Fibroblast of mammary gland (primary cell): ENCODE measurements at regions not wholly inside any gene's neighbourhood (a gene's known extent, or its start where the extent isn't known, plus 50 kb on each side); places are given as distances from the start of the nearest gene placed in this dataset.

Experiments
- DNase-seq: peaks from one replicate; pipeline ENCODE4 v3.0.0-alpha.2; 2010; ENCODE audit warnings: low read depth
- H3K4me3 ChIP-seq: 2 replicates; pipeline ENCODE4 v1.5.1; 2011; ENCODE audit warnings: low read depth, mild to moderate bottlenecking, low read length, moderate library complexity; ENCODE audit not compliant: control insufficient read depth
- TF ChIP-seq, protein P1 (sequence below): conservative IDR thresholded peaks from 2 replicates; pipeline ENCODE4 v1.5.1; 2011; ENCODE audit warnings: low read depth, low read length, inconsistent platforms; ENCODE audit not compliant: control insufficient read depth, insufficient read depth

DNA sequence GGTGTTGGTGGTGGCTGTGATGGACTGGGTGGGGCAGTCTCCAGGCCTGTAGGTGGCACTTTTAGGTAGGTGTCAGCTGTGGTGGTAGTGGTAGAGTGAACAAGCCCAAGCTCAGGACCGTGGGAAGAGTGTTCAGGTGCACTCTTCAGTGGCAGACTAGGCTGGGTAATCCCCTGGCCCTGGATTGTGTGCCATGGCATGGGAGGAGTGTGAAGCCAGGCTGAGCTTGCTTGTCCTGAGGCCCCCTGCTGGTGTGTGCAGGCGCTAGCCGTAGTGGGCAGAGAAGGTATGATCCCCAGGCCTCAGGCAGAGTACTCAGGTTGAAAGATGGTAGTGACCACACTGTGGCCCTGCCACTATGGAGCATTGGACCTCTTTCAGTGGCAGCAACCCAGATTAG is 850.3 kb downstream of the DSC3 start:
- no peak for DNase-seq
- TF ChIP-seq, protein P1, sequence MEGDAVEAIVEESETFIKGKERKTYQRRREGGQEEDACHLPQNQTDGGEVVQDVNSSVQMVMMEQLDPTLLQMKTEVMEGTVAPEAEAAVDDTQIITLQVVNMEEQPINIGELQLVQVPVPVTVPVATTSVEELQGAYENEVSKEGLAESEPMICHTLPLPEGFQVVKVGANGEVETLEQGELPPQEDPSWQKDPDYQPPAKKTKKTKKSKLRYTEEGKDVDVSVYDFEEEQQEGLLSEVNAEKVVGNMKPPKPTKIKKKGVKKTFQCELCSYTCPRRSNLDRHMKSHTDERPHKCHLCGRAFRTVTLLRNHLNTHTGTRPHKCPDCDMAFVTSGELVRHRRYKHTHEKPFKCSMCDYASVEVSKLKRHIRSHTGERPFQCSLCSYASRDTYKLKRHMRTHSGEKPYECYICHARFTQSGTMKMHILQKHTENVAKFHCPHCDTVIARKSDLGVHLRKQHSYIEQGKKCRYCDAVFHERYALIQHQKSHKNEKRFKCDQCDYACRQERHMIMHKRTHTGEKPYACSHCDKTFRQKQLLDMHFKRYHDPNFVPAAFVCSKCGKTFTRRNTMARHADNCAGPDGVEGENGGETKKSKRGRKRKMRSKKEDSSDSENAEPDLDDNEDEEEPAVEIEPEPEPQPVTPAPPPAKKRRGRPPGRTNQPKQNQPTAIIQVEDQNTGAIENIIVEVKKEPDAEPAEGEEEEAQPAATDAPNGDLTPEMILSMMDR: no peak
- no peak overlapping the region for H3K4me3 ChIP-seq

GRCh38 chr18:30186245-30186644 is 856.3 kb downstream of the DSC3 start:
- H3K4me3 ChIP-seq: no peak overlapping the region
- TF ChIP-seq, protein P1: no peak
- no peak for DNase-seq

- no peak overlapping the region for H3K4me3 ChIP-seq
- DNase-seq: no peak
- TF ChIP-seq, protein P1: no peak
Measured at GRCh38 chr18:30177056-30177455, 865.5 kb downstream of the DSC3 start.

DNA sequence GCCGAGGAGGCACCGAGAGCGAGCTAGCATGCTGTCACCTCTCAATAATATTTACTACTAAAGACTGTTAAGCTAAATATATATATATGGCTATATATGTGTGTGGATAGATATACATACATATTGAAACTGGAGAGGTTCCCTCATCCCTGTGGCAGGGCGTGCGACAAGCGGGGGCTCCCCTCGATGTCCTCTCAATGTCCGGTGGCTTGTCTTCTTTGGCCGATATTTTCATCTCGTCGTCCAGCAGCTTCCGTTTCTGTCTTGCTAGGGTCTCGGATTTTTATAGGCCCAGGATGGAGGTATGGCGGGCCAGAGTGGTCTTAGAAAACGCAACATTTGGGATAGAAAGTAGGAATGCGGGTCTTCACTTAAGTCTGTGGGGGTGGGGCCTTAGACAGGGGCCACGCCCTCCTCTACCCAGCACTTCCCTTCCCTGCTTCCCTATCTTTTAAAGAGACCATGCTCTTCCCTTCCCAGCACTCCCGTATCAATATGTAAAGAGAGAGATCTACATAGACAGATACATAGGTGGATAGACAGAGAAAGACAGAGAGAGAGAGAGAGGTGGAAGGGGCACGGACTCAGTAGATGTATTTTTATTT is 866.8 kb downstream of the DSC3 start:
- DNase-seq: no peak
- no peak overlapping the region for H3K4me3 ChIP-seq
- TF ChIP-seq, protein P1: no peak

DNA sequence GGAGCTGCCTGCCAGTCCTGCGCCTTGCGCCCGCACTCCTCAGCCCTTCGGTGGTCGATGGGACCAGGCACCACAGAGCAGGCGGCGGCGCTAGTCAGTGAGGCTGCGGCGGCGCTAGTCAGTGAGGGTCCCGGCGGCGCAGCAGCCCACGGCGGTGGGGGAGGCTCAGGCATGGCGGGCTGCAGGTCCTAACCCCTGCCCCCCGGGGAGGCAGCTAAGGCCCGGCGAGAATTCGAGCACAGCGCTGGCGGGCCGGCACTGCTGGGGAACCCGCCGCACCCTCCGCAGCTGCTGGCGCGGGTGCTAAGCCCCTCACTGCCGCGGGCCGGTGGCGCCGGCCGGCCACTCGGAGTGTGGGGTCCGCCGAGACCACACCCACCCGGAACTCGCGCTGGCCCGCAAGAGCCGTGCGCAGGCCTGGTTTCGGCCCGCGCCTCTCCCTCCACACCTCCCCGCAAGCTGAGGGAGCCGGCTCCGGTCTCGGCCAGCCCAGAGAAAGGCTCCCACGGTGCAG is 867.4 kb downstream of the DSC3 start:
- no peak for DNase-seq
- TF ChIP-seq, protein P1: no peak

GRCh38 chr18:30163573-30163972 is 879.0 kb downstream of the DSC3 start:
- DNase-seq: no peak
- TF ChIP-seq, protein P1: no peak
- no peak overlapping the region for H3K4me3 ChIP-seq

More for the DNA sequence above, 867.4 kb downstream of the DSC3 start:
- H3K4me3 ChIP-seq: no peak overlapping the region
